ENCODE measurements at regions not wholly inside any gene's neighbourhood (a gene's known extent, or its start where the extent isn't known, plus 50 kb on each side); places are given as distances from the start of the nearest gene placed in this dataset.

DNA sequence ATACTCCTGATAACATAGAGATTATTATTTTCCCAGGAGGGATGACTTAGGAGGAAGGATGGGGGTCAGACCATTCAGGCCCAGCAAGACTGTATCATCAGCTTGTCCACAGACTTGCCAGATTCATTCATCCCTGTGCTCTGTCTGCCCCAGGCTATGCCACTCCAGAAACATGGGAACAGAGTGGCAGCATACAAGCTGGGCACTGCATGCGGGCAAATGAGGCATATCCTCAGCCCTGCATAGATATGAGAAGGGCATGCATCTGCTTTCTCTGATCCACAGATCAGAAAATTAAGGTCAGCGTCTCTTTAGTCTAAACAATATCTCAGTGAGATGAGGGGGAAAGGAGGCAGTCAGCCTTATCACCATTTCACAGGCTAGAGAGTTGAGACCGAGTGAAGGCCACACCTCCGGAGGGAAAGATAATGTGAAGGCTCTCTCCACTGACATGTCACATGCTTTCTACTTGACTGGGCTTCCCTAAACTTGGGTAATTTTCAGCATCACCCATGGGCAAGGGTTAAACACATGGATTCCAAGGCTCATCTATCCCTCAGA is 140.5 kb downstream of the TFAP2B start:
- TF ChIP-seq, protein P1, sequence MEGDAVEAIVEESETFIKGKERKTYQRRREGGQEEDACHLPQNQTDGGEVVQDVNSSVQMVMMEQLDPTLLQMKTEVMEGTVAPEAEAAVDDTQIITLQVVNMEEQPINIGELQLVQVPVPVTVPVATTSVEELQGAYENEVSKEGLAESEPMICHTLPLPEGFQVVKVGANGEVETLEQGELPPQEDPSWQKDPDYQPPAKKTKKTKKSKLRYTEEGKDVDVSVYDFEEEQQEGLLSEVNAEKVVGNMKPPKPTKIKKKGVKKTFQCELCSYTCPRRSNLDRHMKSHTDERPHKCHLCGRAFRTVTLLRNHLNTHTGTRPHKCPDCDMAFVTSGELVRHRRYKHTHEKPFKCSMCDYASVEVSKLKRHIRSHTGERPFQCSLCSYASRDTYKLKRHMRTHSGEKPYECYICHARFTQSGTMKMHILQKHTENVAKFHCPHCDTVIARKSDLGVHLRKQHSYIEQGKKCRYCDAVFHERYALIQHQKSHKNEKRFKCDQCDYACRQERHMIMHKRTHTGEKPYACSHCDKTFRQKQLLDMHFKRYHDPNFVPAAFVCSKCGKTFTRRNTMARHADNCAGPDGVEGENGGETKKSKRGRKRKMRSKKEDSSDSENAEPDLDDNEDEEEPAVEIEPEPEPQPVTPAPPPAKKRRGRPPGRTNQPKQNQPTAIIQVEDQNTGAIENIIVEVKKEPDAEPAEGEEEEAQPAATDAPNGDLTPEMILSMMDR (conservative IDR thresholded peaks at IDR 0.05 in 1 of 2, IDR thresholded peaks at IDR 0.05 in 1 of 2; ENCODE audit: low read depth in 1 of 2, low read length in 2 of 2): no peak
- no peak for TF ChIP-seq EZH2 (IDR thresholded peaks at IDR 0.05; ENCODE audit: low read length, missing control alignments)
